H1 (cell line): ENCODE measurements at regions not wholly inside any gene's neighbourhood (a gene's known extent, or its start where the extent isn't known, plus 50 kb on each side); places are given as distances from the start of the nearest gene placed in this dataset.

Experiments used
- CTCF ChIA-PET: fragments of 300-600 bp; sonication (Branson Sonifier 250); formaldehyde crosslinking; loops from one replicate; lab custom pipeline; 2021; ENCODE audit not compliant: partially characterized antibody; lab: Charles Lee
- POLR2A ChIA-PET: fragments of 300-600 bp; sonication (Branson Sonifier 250); formaldehyde crosslinking; loops from one replicate; lab custom pipeline; 2021; ENCODE audit warnings: inconsistent platforms; ENCODE audit not compliant: partially characterized antibody; lab: Charles Lee
- DNase-seq, 2 experiments: peaks; one replicate each; pipeline versions ENCODE4 v3.0.0 to v3.0.0-alpha.2; 2010 to 2022; ENCODE audit warnings: low spot score in 2 of 2, low read depth in 1 of 2, mixed read lengths in 1 of 2
- FAIRE-seq: peaks from 2 replicates; lab custom pipeline; 2011; peaks lifted over from hg19 to GRCh38; lab: Jason Lieb, UNC
- H2AFZ ChIP-seq: 2 replicates; pipeline ENCODE4 v1.8.1; 2012; ENCODE audit warnings: low read length, inconsistent platforms
- H2AK5ac ChIP-seq: 2 replicates; pipeline ENCODE4 v1.6.1; 2013; ENCODE audit warnings: low read depth, low read length
- H2BK120ac ChIP-seq: replicated peaks from 2 replicates; pipeline ENCODE3; 2013; ENCODE audit warnings: low read depth, low read length, inconsistent platforms
- H2BK12ac ChIP-seq: 2 replicates; pipeline ENCODE4 v1.6.1; 2013; ENCODE audit warnings: low read depth, low read length
- H2BK15ac ChIP-seq: 2 replicates; pipeline ENCODE4 v1.6.1; 2013; ENCODE audit warnings: low read length
- H2BK20ac ChIP-seq: 2 replicates; pipeline ENCODE4 v1.6.1; 2013; ENCODE audit warnings: low read length
- H2BK5ac ChIP-seq: 2 replicates; pipeline ENCODE4 v1.6.1; 2013; ENCODE audit warnings: low read depth, low read length
- H3K14ac ChIP-seq: 2 replicates; pipeline ENCODE4 v1.6.1; 2013; ENCODE audit warnings: inconsistent platforms; ENCODE audit not compliant: insufficient read length
- H3K18ac ChIP-seq: 2 replicates; pipeline ENCODE4 v1.6.1; 2013; ENCODE audit warnings: low read length; ENCODE audit errors: extremely low read depth
- H3K23ac ChIP-seq: 2 replicates; pipeline ENCODE4 v1.6.1; 2013; ENCODE audit warnings: inconsistent platforms; ENCODE audit not compliant: insufficient read length
- H3K23me2 ChIP-seq: 2 replicates; pipeline ENCODE4 v1.6.1; 2013; ENCODE audit warnings: low read depth, low read length
- H3K27ac ChIP-seq: 2 replicates; pipeline ENCODE4 v1.6.1; 2011; ENCODE audit warnings: low read depth, low read length, inconsistent platforms
- H3K27me3 ChIP-seq, 4 experiments: replicated peaks in 1 of 4; 1 replicate in 1 of 4; 2 replicates in 3 of 4; pipeline versions ENCODE4 v1.6.1 to v1.8.1; 2011 to 2013; ENCODE audit warnings: low read length in 3 of 4, mild to moderate bottlenecking in 3 of 4, inconsistent platforms in 2 of 4, mixed read lengths in 2 of 4, moderate library complexity in 1 of 4; ENCODE audit not compliant: control insufficient read depth in 3 of 4, insufficient read depth in 3 of 4; ENCODE audit errors: extremely low read depth in 1 of 4
- H3K36me3 ChIP-seq, 4 experiments: 2 replicates each; pipeline versions ENCODE4 v1.6.1 to v1.8.1; 2011 to 2013; ENCODE audit warnings: mild to moderate bottlenecking in 4 of 4, low read length in 3 of 4, moderate library complexity in 2 of 4, control low read depth in 1 of 4, inconsistent platforms in 1 of 4; ENCODE audit not compliant: insufficient read depth in 4 of 4, control insufficient read depth in 2 of 4
- H3K4ac ChIP-seq: replicated peaks from 2 replicates; pipeline ENCODE3; 2013; ENCODE audit warnings: low read length, low read depth, mixed read lengths, inconsistent platforms; ENCODE audit not compliant: insufficient read length
- H3K4me1 ChIP-seq, 4 experiments: replicated peaks in 1 of 4; 1 replicate in 1 of 4; 2 replicates in 3 of 4; pipeline versions ENCODE4 v1.6.1 to v1.8.1; 2011 to 2013; ENCODE audit warnings: low read length in 3 of 4, inconsistent platforms in 2 of 4, mixed read lengths in 1 of 4; ENCODE audit not compliant: insufficient read depth in 4 of 4, control insufficient read depth in 3 of 4
- H3K4me2 ChIP-seq, 2 experiments: 2 replicates each; pipeline versions ENCODE4 v1.6.1 to v1.8.1; 2011 to 2013; ENCODE audit warnings: low read depth in 2 of 2, low read length in 2 of 2, control low read depth in 1 of 2, inconsistent platforms in 1 of 2, mild to moderate bottlenecking in 1 of 2; ENCODE audit not compliant: insufficient read depth in 1 of 2
- H3K4me3 ChIP-seq, 4 experiments: fragments of 200-600, 300-600 bp in 1 of 4; sonication (generic), shearing (Covaris generic), sonication (Bioruptor Twin) in 1 of 4; 2 replicates each; pipeline versions ENCODE4 v1.5.1 to v1.8.1; 2011 to 2016; ENCODE audit warnings: low read length in 4 of 4, low read depth in 3 of 4, control low read depth in 2 of 4, inconsistent platforms in 2 of 4, mild to moderate bottlenecking in 2 of 4, mixed read lengths in 1 of 4, moderate library complexity in 1 of 4; ENCODE audit not compliant: insufficient read depth in 2 of 4; ENCODE audit errors: extremely low read depth in 1 of 4
- H3K56ac ChIP-seq: replicated peaks from 2 replicates; pipeline ENCODE3; 2013; ENCODE audit warnings: low read depth, mild to moderate bottlenecking, mixed read lengths, low read length, inconsistent platforms; ENCODE audit not compliant: insufficient read length
- H3K79me1 ChIP-seq: 2 replicates; pipeline ENCODE4 v1.6.1; 2013; ENCODE audit warnings: low read depth, low read length, control low read depth
- H3K79me2 ChIP-seq, 2 experiments: 2 replicates each; pipeline versions ENCODE4 v1.6.1 to v1.8.1; 2012 to 2013; ENCODE audit warnings: low read length in 2 of 2, mild to moderate bottlenecking in 2 of 2, inconsistent platforms in 1 of 2; ENCODE audit not compliant: insufficient read depth in 2 of 2, control insufficient read depth in 1 of 2
- H3K9ac ChIP-seq, 4 experiments: replicated peaks in 1 of 4; 1 replicate in 1 of 4; 2 replicates in 3 of 4; pipeline versions ENCODE4 v1.6.1 to v1.8.1; 2011 to 2013; ENCODE audit warnings: low read depth in 3 of 4, low read length in 3 of 4, control low read depth in 2 of 4, mild to moderate bottlenecking in 2 of 4, moderate library complexity in 2 of 4, inconsistent platforms in 1 of 4; ENCODE audit errors: extremely low read depth in 1 of 4
- H3K9me3 ChIP-seq, 2 experiments: 2 replicates each; pipeline versions ENCODE4 v1.6.1 to v1.8.1; 2012 to 2013; ENCODE audit warnings: mild to moderate bottlenecking in 2 of 2, moderate library complexity in 2 of 2, control low read depth in 1 of 2, inconsistent platforms in 1 of 2, low read depth in 1 of 2, low read length in 1 of 2, mixed read lengths in 1 of 2; ENCODE audit not compliant: insufficient read depth in 2 of 2
- H4K20me1 ChIP-seq, 2 experiments: replicated peaks in 1 of 2; 2 replicates each; pipeline versions ENCODE3 to v1.8.1; 2011 to 2013; ENCODE audit warnings: inconsistent platforms in 2 of 2, low read length in 2 of 2, mild to moderate bottlenecking in 1 of 2; ENCODE audit not compliant: insufficient read depth in 2 of 2, control insufficient read depth in 1 of 2
- H4K5ac ChIP-seq: 2 replicates; pipeline ENCODE4 v1.6.1; 2013; ENCODE audit warnings: low read length, low read depth, mixed read lengths, inconsistent platforms; ENCODE audit not compliant: insufficient read length
- H4K8ac ChIP-seq: 2 replicates; pipeline ENCODE4 v1.8.0; 2013; ENCODE audit warnings: mild to moderate bottlenecking, moderate library complexity, low read length, inconsistent platforms; ENCODE audit not compliant: insufficient read depth; ENCODE audit errors: extremely low read depth
- H4K91ac ChIP-seq: replicated peaks from 2 replicates; pipeline ENCODE3; 2013; ENCODE audit warnings: low read length, mixed read lengths, inconsistent platforms; ENCODE audit not compliant: insufficient read length
- BACH1 ChIP-seq: IDR thresholded peaks from 2 replicates; pipeline ENCODE4 v1.6.1; 2012; ENCODE audit warnings: low read length, improper control_type of control experiment
- BRCA1 ChIP-seq: IDR thresholded peaks from 2 replicates; pipeline ENCODE4 v1.6.1; 2012; ENCODE audit warnings: low read depth, low read length, improper control_type of control experiment
- CBX5 ChIP-seq: fragments of 300-800, 300-1000 bp; sonication (generic); IDR thresholded peaks from 2 replicates; pipeline ENCODE4 v1.7.1; 2016; ENCODE audit warnings: antibody characterized with exemption, low read length, low read depth
- CHD1 ChIP-seq: IDR thresholded peaks from 2 replicates; pipeline ENCODE4 v1.6.1; 2012; ENCODE audit warnings: low read depth, low read length, improper control_type of control experiment
- CREB1 ChIP-seq: IDR thresholded peaks from 2 replicates; pipeline ENCODE4 v1.6.1; 2012; ENCODE audit warnings: inconsistent platforms
- EP300 ChIP-seq, 2 experiments: IDR thresholded peaks; 1 replicate in 1 of 2; 2 replicates in 1 of 2; pipeline ENCODE4 v1.6.1; 2011 to 2012; ENCODE audit warnings: low read depth in 2 of 2, low read length in 2 of 2, mild to moderate bottlenecking in 2 of 2, borderline replicate concordance in 1 of 2, inconsistent platforms in 1 of 2, moderate library complexity in 1 of 2
- GTF2F1 ChIP-seq: IDR thresholded peaks from 2 replicates; pipeline ENCODE4 v1.6.1; 2012; ENCODE audit warnings: low read depth, low read length, improper control_type of control experiment, borderline replicate concordance
- JUND ChIP-seq: IDR thresholded peaks from 2 replicates; pipeline ENCODE4 v1.6.1; 2011; ENCODE audit warnings: mild to moderate bottlenecking, improper control_type of control experiment, low read length
- KDM1A ChIP-seq: fragments of 200-600, 300-600 bp; sonication (generic); IDR thresholded peaks from 2 replicates; pipeline ENCODE4 v1.7.1; 2016; ENCODE audit warnings: mild to moderate bottlenecking, low read length, borderline replicate concordance
- RAD21 ChIP-seq, 2 experiments: IDR thresholded peaks in 1 of 2; conservative IDR thresholded peaks in 1 of 2; 2 replicates each; pipeline ENCODE4 v1.6.1; 2011; ENCODE audit warnings: low read depth in 2 of 2, low read length in 2 of 2, improper control_type of control experiment in 1 of 2, inconsistent platforms in 1 of 2, mild to moderate bottlenecking in 1 of 2, moderate library complexity in 1 of 2
- RXRA ChIP-seq: IDR thresholded peaks from 2 replicates; pipeline ENCODE4 v1.6.1; 2011; ENCODE audit warnings: low read depth, mild to moderate bottlenecking, low read length, moderate library complexity; ENCODE audit not compliant: insufficient read depth
- USF2 ChIP-seq: IDR thresholded peaks from 2 replicates; pipeline ENCODE4 v1.6.1; 2011; ENCODE audit warnings: low read length, improper control_type of control experiment
- YY1 ChIP-seq: IDR thresholded peaks from 2 replicates; pipeline ENCODE4 v1.6.1; 2011; ENCODE audit warnings: low read depth, mild to moderate bottlenecking, low read length
- ZNF274 ChIP-seq: IDR thresholded peaks from 2 replicates; pipeline ENCODE4 v1.7.0; 2012; ENCODE audit warnings: low read length, borderline replicate concordance; ENCODE audit errors: extremely low read depth
- WGBS, 2 experiments: shearing (Covaris generic) in 1 of 2; methylation state at CpG; one replicate each; pipeline versions ENCODE4 v1.1.6 to v1.1.7; 2013 to 2015; ENCODE audit warnings: low lambda C conversion rate in 2 of 2, mixed read lengths in 2 of 2, inconsistent platforms in 1 of 2, low coverage in 1 of 2, missing lambda C conversion rate in 1 of 2; ENCODE audit not compliant: insufficient replicate concordance in 2 of 2, insufficient coverage in 1 of 2, insufficient read length in 1 of 2; ENCODE audit errors: extremely low coverage in 1 of 2, missing lambda C conversion rate in 1 of 2; 5-methylcytosine and 5-hydroxymethylcytosine counted together

GRCh38 chr4:189096717-189097116, 844.0 kb upstream of the FRG1 start:
- Histone ChIP-seq H2AK5ac (no peak overlapping the region), H3K27me3 (no peaks in the 10 kb centered on the region), H3K4me2 (no peak overlapping the region), H4K5ac (no peak overlapping the region), H2BK15ac (no peak overlapping the region), H2BK20ac (no peak overlapping the region), H3K4ac (no peak overlapping the region), H3K4me1 (no peaks in the 10 kb centered on the region), H4K20me1 (no peaks in the 10 kb centered on the region), H3K36me3 (no peaks in the 10 kb centered on the region), H3K9me3 (peaks cover 0 to 8% of the 10 kb centered on the region in 2 experiments; a peak in 1 of 4 replicates), H3K9ac (no peak overlapping the region), H2BK120ac (no peak overlapping the region), H3K79me2 (no peaks in the 10 kb centered on the region), H3K23ac (no peak overlapping the region), H3K14ac (no peak overlapping the region), H3K18ac (no peak overlapping the region), H3K27ac (no peak overlapping the region), H3K23me2 (no peaks in the 10 kb centered on the region), H2BK5ac (no peak overlapping the region), H2AFZ (no peak overlapping the region), H3K4me3 (no peak overlapping the region), H3K79me1 (no peaks in the 10 kb centered on the region), H2BK12ac (no peak overlapping the region), H3K56ac (no peak overlapping the region), H4K91ac (no peak overlapping the region), H4K8ac (no peak overlapping the region)
- ChIA-PET CTCF (interaction anchor here (0.7 to 4.7 kb wide), 23 partner anchors 8 to 160 kb away, joined by 3 to 32 read pairs (median 3); no protein-coding TSS in a partner anchor), POLR2A (no interaction called here)
- WGBS, 2 experiments = 93% methylated on average over 25 of the region's 25 CpGs; no CpG with 5 or more reads in 1 of the 2 experiments
- FAIRE-seq (no peak), DNase-seq (peak in 1 of 2 experiments; percentile 86)
- TF ChIP-seq CBX5 (no peak), RAD21 (IDR thresholded peaks at IDR 0.05 in 1 of 2, conservative IDR thresholded peaks at IDR 0.05 in 1 of 2; ENCODE audit: low read depth in 2 of 2, low read length in 2 of 2) (peak; percentile 69 to 80), EP300 (IDR thresholded peaks at IDR 0.05; ENCODE audit: borderline replicate concordance in 1 of 2, low read depth in 2 of 2, low read length in 2 of 2) (no peak), GTF2F1 (no peak), JUND (no peak), BACH1 (no peak), YY1 (no peak), BRCA1 (no peak), CREB1 (no peak), RXRA (no peak), ZNF274 (no peak), USF2 (0 out of 2 replicates have a peak, but pooled peaks have one; percentile 3), CHD1 (no peak), KDM1A (peak; percentile 45; the same call in 1 of the 2 replicates)
